ENCODE measurements at regions not wholly inside any gene's neighbourhood (a gene's known extent, or its start where the extent isn't known, plus 50 kb on each side); places are given as distances from the start of the nearest gene placed in this dataset.

DNA sequence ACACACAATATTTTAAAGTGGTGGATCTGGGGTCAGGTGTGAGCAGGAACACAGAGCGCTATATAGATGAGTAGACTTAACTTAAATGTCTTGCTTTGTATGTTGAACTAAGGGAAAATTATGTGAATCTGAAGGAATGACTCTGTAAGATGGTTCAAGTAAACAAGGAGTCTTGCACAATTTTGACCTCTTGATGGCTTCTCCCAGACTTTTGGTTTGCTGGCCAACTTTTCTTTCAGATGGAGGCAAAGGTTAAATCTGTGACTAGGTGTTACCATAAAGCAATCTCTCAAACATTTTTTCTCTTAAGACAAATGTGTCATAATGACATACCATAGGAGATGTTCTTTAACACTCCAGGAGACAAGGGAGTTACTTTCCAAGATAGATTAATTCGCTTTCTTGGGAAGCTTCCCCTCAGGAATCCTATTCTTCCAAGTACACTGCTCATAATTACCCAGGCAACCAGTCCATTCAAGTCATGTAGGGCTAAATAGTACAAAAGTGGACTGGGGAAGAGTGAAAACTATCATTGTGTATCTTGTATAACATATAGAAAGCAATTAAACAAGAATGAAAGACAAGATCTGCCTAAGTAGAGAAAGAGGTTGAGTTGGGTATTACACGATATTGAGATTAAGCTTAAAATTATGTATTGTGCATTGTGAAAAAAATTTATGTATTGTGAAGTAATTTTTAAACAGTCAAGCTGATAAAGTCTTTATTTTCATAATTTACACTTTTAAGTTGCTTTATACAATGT, 60.3 kb upstream of the SLC27A6 start:
- TF ChIP-seq POLR2AphosphoS5 (IDR thresholded peaks at IDR 0.05; ENCODE audit: low read depth) (no peak), GABPA (IDR thresholded peaks at IDR 0.05; ENCODE audit: low read depth) (no peak), SPI1 (IDR thresholded peaks at IDR 0.05; ENCODE audit: borderline replicate concordance, low read depth) (no peak)
- TF ChIP-seq, protein P1, sequence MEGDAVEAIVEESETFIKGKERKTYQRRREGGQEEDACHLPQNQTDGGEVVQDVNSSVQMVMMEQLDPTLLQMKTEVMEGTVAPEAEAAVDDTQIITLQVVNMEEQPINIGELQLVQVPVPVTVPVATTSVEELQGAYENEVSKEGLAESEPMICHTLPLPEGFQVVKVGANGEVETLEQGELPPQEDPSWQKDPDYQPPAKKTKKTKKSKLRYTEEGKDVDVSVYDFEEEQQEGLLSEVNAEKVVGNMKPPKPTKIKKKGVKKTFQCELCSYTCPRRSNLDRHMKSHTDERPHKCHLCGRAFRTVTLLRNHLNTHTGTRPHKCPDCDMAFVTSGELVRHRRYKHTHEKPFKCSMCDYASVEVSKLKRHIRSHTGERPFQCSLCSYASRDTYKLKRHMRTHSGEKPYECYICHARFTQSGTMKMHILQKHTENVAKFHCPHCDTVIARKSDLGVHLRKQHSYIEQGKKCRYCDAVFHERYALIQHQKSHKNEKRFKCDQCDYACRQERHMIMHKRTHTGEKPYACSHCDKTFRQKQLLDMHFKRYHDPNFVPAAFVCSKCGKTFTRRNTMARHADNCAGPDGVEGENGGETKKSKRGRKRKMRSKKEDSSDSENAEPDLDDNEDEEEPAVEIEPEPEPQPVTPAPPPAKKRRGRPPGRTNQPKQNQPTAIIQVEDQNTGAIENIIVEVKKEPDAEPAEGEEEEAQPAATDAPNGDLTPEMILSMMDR (IDR thresholded peaks at IDR 0.05; ENCODE audit: insufficient read depth, low read length), result no peak
